Gastrocnemius medialis (tissue), 4 donors: ENCODE measurements at regions not wholly inside any gene's neighbourhood (a gene's known extent, or its start where the extent isn't known, plus 50 kb on each side); places are given as distances from the start of the nearest gene placed in this dataset.

Experiments
- ATAC-seq, 2 donors: fragments of 150-250 bp; one replicate each; pipeline ENCODE4 v1.9.1; 2016
- DNase-seq, 2 donors: peaks; one replicate each; pipeline ENCODE4 v3.0.0-alpha.2; 2019
- H3K27ac ChIP-seq, 4 donors: fragments of 200-600 bp; sonication (generic); 1 replicate in 1 of 4; 2 replicates in 3 of 4; pipeline ENCODE4 v1.5.1; 2016 to 2018; ENCODE audit warnings: mild to moderate bottlenecking in 2 of 4, moderate library complexity in 1 of 4
- H3K27me3 ChIP-seq, 3 donors: fragments of 200-600 bp; sonication (generic) in 2 of 3; 1 replicate in 1 of 3; 2 replicates in 2 of 3; pipeline versions ENCODE4 v1.5.1 to v1.6.0; 2016 to 2019; ENCODE audit warnings: mild to moderate bottlenecking in 1 of 3, moderate library complexity in 1 of 3
- H3K36me3 ChIP-seq, 2 donors: fragments of 200-600 bp; sonication (generic) in 1 of 2; one replicate each; pipeline ENCODE4 v1.5.1; 2017 to 2018
- H3K4me1 ChIP-seq, 2 donors: fragments of 200-600 bp; sonication (generic) in 1 of 2; one replicate each; pipeline ENCODE4 v1.5.1; 2016 to 2017; ENCODE audit warnings: mild to moderate bottlenecking in 2 of 2
- H3K4me3 ChIP-seq, 4 donors: fragments of 200-600 bp; sonication (generic) in 3 of 4; 1 replicate in 1 of 4; 2 replicates in 3 of 4; pipeline ENCODE4 v1.5.1; 2016 to 2019; ENCODE audit warnings: mild to moderate bottlenecking in 2 of 4
- H3K9me3 ChIP-seq, 3 donors: fragments of 200-600 bp; sonication (generic) in 2 of 3; 1 replicate in 1 of 3; 2 replicates in 2 of 3; pipeline ENCODE4 v1.5.1; 2016 to 2019
- POLR2A ChIP-seq, 2 donors: fragments of 450-650 bp; IDR thresholded peaks; one replicate each; pipeline ENCODE4 v1.6.1; 2017; ENCODE audit warnings: antibody characterized with exemption in 2 of 2, mild to moderate bottlenecking in 2 of 2, moderate library complexity in 2 of 2
- in situ Hi-C, 4 donors: fragments of 200-750 bp; cut with MboI; loops; one replicate each; pipeline versions ENCODE4 v1.15.0 to v1.8.0; 2017; ENCODE audit warnings: low sequenced_read_pairs in 4 of 4
- intact Hi-C: fragments of 100-400 bp; cut with DNase I; formaldehyde crosslinking; loops from one replicate; pipeline ENCODE4 v1.15.1; 2023; ENCODE audit warnings: low total_unique reads
- TF ChIP-seq, protein P1 (sequence below), 5 experiments: fragments of 450-650 bp in 3 of 5; fragments of 200-600 bp in 2 of 5; sonication (generic) in 2 of 5; IDR thresholded peaks in 4 of 5; conservative IDR thresholded peaks in 1 of 5; 1 replicate in 4 of 5; 2 replicates in 1 of 5; pipeline ENCODE4 v1.5.1; 2016 to 2019; ENCODE audit warnings: antibody characterized with exemption in 5 of 5, mild to moderate bottlenecking in 3 of 5, moderate library complexity in 3 of 5

DNA sequence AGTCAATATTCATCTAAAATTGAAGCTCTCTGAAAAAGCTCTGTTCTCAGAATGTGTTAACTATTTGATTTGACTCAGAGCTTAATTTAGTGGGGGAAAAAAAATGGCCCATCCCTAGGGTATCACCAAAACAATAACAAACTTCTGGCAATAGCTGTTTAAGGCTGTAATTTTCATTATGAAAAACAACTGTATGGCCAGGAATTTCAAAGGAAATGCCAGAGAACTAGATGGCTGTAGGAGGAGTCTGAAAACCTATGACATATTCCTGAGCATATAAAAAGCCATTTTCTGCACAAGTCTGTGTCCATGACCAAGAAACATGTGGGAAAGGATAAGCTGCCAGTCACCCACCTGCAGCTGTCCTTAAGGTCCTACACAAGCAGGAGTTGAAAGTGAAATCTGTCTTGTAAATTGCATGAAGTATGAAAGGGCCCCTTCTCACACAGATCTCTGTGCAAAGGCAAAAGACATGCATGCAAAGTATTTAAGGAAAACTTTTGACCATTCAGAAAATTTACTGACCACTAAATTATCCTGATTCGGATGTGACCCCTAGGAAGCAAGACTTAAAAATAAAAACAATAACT lies 299.1 kb downstream of the BTG1 start:
- ATAC-seq: no peak
- DNase-seq: no peak
- H3K4me1 ChIP-seq: no peaks in the 10 kb centered on the region
- H3K4me3 ChIP-seq: no peak overlapping the region
- H3K9me3 ChIP-seq: no peaks in the 10 kb centered on the region
- no peaks in the 10 kb centered on the region for H3K36me3 ChIP-seq
- no peak for TF ChIP-seq POLR2A (IDR thresholded peaks at IDR 0.05)
- TF ChIP-seq, protein P1, sequence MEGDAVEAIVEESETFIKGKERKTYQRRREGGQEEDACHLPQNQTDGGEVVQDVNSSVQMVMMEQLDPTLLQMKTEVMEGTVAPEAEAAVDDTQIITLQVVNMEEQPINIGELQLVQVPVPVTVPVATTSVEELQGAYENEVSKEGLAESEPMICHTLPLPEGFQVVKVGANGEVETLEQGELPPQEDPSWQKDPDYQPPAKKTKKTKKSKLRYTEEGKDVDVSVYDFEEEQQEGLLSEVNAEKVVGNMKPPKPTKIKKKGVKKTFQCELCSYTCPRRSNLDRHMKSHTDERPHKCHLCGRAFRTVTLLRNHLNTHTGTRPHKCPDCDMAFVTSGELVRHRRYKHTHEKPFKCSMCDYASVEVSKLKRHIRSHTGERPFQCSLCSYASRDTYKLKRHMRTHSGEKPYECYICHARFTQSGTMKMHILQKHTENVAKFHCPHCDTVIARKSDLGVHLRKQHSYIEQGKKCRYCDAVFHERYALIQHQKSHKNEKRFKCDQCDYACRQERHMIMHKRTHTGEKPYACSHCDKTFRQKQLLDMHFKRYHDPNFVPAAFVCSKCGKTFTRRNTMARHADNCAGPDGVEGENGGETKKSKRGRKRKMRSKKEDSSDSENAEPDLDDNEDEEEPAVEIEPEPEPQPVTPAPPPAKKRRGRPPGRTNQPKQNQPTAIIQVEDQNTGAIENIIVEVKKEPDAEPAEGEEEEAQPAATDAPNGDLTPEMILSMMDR (IDR thresholded peaks at IDR 0.05 in 4 of 5, conservative IDR thresholded peaks at IDR 0.05 in 1 of 5): no peak
- in situ Hi-C loops (no loop called here), intact Hi-C loops (no loop called here)
- no peaks in the 10 kb centered on the region for H3K27me3 ChIP-seq
- peak overlapping the region in 1 of 4 donors; percentile 26 for H3K27ac ChIP-seq

DNA sequence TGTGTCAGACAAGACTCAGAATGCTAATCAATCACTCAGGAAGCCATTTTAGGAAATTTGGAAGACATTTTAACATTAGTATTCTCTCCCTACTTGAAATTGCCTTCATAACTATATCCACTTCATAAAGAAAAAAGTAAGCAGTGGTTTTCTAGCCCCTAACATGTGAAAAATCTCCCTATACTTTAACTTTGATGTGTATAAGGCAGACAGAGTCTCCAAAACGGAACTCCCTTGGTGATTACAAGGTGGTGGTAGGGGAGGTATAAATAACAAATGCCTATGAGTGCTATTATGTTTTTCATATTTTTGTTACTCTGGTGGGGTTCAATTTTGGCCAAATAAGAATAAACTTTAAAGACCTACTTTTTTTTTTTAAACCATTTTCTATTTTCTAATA lies 300.3 kb downstream of the BTG1 start:
- no peak overlapping the region for H3K27ac ChIP-seq
- H3K27me3 ChIP-seq: no peaks in the 10 kb centered on the region
- ATAC-seq (no peak), DNase-seq (no peak)
- no peaks in the 10 kb centered on the region for H3K9me3 ChIP-seq
- in situ Hi-C loops: no loop called here
- H3K4me3 ChIP-seq: no peak overlapping the region
- no peaks in the 10 kb centered on the region for H3K4me1 ChIP-seq
- TF ChIP-seq, protein P1 (IDR thresholded peaks at IDR 0.05 in 4 of 5, conservative IDR thresholded peaks at IDR 0.05 in 1 of 5): no peak
- TF ChIP-seq POLR2A (IDR thresholded peaks at IDR 0.05): no peak
- no peaks in the 10 kb centered on the region for H3K36me3 ChIP-seq
- intact Hi-C loops: no loop called here

DNA sequence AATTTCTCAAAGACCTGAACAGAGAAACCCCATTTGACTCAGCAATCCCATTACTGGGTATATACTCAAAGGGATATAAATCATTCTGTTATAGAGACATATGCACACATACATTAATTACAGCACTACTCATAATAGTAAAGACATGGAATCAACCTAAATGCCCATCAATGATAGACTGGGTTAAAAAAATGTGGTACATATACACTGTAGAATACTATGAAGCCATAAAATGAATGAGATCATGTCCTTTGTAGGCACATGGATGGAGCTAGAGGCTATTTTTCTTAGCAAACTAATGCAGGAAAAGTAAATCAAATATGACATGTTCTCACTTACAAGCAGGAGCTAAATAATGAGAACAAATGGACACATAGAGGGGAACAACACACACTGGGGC lies 303.8 kb downstream of the BTG1 start:
- Histone ChIP-seq H3K9me3 (no peaks in the 10 kb centered on the region), H3K4me1 (no peaks in the 10 kb centered on the region), H3K4me3 (no peak overlapping the region), H3K27me3 (no peaks in the 10 kb centered on the region), H3K36me3 (no peaks in the 10 kb centered on the region), H3K27ac (no peak overlapping the region)
- intact Hi-C loops: no loop called here
- no peak for DNase-seq
- in situ Hi-C loops: no loop called here
- no peak for TF ChIP-seq POLR2A (IDR thresholded peaks at IDR 0.05)
- TF ChIP-seq, protein P1 (IDR thresholded peaks at IDR 0.05 in 4 of 5, conservative IDR thresholded peaks at IDR 0.05 in 1 of 5): no peak
- ATAC-seq: no peak

DNA sequence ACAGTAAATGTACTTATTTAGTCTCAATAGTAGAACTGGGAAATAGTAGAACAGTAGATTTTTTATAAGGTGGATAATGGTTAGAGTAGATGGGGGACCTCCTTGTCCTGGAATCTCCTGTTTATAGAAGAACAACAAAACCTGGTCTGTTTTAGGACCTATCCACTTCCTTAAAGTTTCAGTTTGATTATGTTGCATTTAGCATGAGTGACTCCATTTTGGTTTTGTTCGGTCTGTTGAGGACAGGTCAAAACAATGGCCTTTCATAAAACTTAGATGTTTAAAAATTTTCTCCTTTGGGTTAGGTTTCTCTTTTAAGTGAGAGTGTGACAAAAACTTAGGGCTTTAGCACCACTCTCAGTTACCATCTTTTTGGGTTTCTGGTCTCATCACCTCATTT lies 308.9 kb downstream of the BTG1 start:
- H3K27ac ChIP-seq: no peak overlapping the region
- intact Hi-C loops (no loop called here), in situ Hi-C loops (no loop called here)
- no peaks in the 10 kb centered on the region for H3K27me3 ChIP-seq
- ATAC-seq (no peak), DNase-seq (no peak)
- no peaks in the 10 kb centered on the region for H3K4me1 ChIP-seq
- no peak overlapping the region for H3K4me3 ChIP-seq
- no peaks in the 10 kb centered on the region for H3K36me3 ChIP-seq
- no peaks in the 10 kb centered on the region for H3K9me3 ChIP-seq
- TF ChIP-seq, protein P1 (IDR thresholded peaks at IDR 0.05 in 4 of 5, conservative IDR thresholded peaks at IDR 0.05 in 1 of 5): no peak
- no peak for TF ChIP-seq POLR2A (IDR thresholded peaks at IDR 0.05)

DNA sequence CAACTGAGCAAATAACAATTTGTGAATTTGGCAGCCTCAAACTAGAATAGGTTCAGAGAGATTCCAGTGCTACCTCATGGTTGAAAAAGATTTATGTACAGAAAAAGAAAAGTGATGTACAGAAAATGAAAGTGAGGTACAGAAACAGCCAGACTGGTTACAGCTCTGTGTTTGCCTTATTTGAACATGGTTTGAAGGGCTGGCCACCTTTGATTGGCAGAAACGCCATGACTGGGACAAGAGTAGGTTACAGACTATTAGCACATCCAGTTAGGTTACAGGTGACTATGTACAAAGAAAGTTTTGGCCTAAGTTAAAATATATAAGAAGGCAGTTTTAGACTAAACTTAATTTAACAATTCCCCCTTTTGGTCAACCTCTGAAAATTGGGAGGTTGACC lies 309.4 kb downstream of the BTG1 start:
- ATAC-seq (no peak), DNase-seq (no peak)
- no peaks in the 10 kb centered on the region for H3K4me1 ChIP-seq
- intact Hi-C loops: no loop called here
- H3K9me3 ChIP-seq: no peaks in the 10 kb centered on the region
- no peak for TF ChIP-seq POLR2A (IDR thresholded peaks at IDR 0.05)
- no peak overlapping the region for H3K4me3 ChIP-seq
- no peak overlapping the region for H3K27ac ChIP-seq
- in situ Hi-C loops: no loop called here
- H3K27me3 ChIP-seq: no peaks in the 10 kb centered on the region
- H3K36me3 ChIP-seq: no peaks in the 10 kb centered on the region
